DND-41 (cell line): ENCODE measurements at regions not wholly inside any gene's neighbourhood (a gene's known extent, or its start where the extent isn't known, plus 50 kb on each side); places are given as distances from the start of the nearest gene placed in this dataset.

ENCODE experiments used
- CTCF ChIP-seq: IDR thresholded peaks from 2 replicates; pipeline ENCODE4 v1.5.1; 2012; ENCODE audit warnings: borderline replicate concordance, low read length, moderate library complexity, mild to moderate bottlenecking; ENCODE audit not compliant: poor library complexity, severe bottlenecking; ENCODE audit errors: extremely low read depth
- EZH2 ChIP-seq: IDR thresholded peaks from 3 replicates; pipeline ENCODE4 v1.6.1; 2012; ENCODE audit warnings: borderline replicate concordance, low read depth, mild to moderate bottlenecking, moderate library complexity, low read length, inconsistent platforms; ENCODE audit not compliant: severe bottlenecking

DNA sequence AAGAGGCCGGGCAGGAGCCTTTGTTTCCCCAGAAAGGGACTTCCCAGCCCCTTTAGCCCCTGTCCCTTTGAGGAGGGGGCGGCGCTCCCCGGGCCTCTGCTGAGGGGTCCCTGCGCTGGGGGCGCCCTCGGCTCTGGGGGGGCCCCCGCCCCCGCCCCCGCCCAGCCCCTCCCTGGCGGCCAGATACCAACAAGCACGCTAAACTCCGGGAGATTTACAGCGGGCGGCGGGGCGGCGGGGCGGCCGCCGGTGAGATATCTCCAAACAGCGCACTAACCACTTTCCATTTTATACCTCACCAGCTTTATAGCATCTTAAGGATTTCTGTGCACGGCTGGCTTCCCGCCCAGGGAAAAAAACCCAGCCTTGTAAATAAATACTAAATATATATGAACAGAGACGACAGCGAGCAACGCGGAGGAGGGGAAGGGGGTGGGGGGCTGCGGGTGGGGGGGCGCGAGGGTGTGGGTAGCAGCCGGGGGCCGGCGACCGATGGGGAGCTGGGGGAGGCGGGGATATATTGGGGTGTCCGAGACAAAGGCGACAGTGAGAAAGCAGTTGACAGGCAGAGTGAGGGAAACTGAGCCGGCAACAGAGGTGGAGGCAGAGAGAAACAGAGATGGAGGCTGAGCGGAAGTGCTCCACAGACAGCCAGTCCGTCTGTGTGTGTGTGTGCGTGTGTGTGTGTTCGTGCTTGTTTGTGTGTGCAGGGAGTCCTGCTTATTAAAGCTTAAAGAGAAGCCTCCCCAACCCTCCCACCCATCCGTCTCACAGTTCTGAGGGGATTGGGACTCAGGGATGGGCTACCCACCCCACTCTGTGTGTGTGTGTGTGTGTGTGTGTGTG lies 85.8 kb downstream of the HIF1AN start:
- no peak for TF ChIP-seq CTCF
- no peak for TF ChIP-seq EZH2
